ENCODE measurements at regions not wholly inside any gene's neighbourhood (a gene's known extent, or its start where the extent isn't known, plus 50 kb on each side); places are given as distances from the start of the nearest gene placed in this dataset.

GRCh38 chr5:174655351-174655750 is 69.0 kb upstream of the MSX2 start:
- TF ChIP-seq CTCF (IDR thresholded peaks at IDR 0.05; ENCODE audit: low read depth, low read length) (no peak), POLR2A (IDR thresholded peaks at IDR 0.05; ENCODE audit: extremely low read depth, insufficient read length) (no peak), MYC (IDR thresholded peaks at IDR 0.05; ENCODE audit: low read depth, low read length) (no peak), MAX (IDR thresholded peaks at IDR 0.05; ENCODE audit: low read depth, low read length) (no peak)
